HG03342 (cell line): ENCODE measurements at regions not wholly inside any gene's neighbourhood (a gene's known extent, or its start where the extent isn't known, plus 50 kb on each side); places are given as distances from the start of the nearest gene placed in this dataset.

Source experiments
- ATAC-seq: cut with Tn5 transposase; IDR thresholded peaks from one replicate; pipeline ENCODE4 v1.9.1; 2021; ENCODE audit warnings: mild to moderate bottlenecking, moderate library complexity; ENCODE audit not compliant: unreplicated experiment

DNA sequence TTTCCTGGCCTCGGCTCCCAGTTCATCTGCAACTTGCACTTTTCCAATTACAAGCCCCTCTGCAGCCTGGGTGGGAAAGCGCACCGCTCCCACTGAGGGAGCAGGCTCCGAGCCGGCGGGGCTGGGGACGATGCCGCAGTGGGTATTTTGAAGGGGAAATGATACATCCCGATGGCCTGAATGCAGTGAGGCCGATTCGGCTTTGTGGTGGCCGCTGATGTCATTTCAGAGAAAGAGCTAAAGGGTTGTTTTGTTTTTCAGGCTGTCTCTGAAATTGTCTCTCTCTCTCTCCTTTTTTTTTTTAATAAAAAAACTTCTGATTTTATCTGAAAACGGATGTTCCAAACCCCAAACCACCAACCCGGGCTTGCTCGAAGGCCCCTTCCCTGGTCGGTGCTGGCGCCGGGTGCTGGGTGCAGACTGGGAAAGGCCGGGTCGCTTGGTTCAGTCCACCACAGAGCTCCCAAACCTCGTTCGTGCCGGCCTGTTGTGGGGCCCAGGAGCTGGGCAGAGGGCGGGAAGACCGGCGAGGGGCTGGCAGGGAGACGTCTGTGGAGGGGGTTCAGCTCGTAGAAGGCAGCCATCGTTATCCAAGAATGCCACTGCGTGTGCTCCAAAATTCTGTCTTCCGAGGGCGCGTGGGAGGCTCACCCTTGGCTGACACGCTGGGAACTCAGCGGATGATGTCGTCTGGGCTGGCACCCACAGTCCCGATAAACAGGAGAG lies 102.8 kb downstream of the FOXL1 start:
- ATAC-seq = no peak

DNA sequence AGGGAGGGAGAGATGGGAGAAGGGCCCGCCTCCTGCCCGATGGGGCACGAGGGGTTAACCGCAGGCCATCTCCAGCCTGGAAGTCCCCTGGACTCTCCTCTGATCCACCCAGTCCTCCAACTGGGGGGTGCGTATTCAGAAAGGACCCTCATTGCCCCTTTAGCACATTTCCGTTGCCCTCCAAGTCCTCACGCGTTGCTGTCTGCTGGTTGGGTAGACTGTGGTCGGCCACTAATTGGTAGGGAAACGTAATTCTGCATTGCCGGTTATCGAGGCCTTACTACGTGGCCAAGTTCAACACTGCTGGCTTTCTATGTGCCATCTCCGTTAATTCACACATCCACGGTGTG lies 103.4 kb downstream of the FOXL1 start:
- no peak for ATAC-seq

- ATAC-seq = no peak
These were observed 104.0 kb downstream of the FOXL1 start for GRCh38 chr16:86682219-86682904.

DNA sequence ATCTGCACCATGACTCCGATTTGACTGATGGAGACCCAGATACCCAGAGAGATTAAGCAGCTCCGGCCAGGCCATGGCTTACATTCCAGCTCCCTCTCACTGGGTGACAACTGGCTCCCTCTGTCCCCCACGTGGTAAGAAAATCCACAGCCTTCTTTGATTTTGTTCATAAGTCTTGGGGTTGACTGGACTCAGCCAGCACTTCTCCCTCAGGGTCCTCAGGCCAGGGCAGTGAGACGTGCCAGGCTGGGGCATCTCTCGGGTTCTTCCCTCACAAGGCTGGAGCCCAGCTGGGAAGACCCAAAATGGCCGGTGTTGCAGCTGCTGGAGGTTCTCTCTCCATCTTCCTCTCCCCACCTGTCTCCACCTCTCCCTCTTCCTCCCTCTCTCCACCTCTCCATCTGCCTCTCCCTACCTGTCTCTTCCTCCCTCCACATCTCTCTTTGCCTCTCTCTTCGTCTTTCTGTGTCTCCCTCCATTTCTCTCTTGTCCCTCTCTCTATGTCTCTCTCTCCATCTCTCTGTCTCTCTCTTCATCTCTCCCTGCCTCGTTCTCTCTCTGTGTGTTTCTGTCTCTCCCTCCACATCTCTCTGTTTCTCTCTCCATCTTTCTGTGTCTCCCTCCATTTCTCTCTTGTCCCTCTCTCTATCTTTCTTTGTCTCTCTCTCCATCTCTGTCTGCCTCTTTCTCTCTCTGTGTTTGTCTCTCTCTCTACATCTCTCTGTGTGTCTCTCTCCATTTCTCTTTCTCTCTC lies 105.3 kb downstream of the FOXL1 start:
- ATAC-seq = no peak

- no peak for ATAC-seq
These were observed 106.7 kb downstream of the FOXL1 start for GRCh38 chr16:86685076-86685475.

- ATAC-seq = no peak
These were observed 112.6 kb downstream of the FOXL1 start for GRCh38 chr16:86690970-86691369.

GRCh38 chr16:86692426-86692825 lies 114.1 kb downstream of the FOXL1 start:
- ATAC-seq = no peak

- ATAC-seq = no peak
These were observed 114.7 kb downstream of the FOXL1 start for GRCh38 chr16:86693033-86693432.

GRCh38 chr16:86697715-86698114 lies 119.4 kb downstream of the FOXL1 start:
- no peak for ATAC-seq

GRCh38 chr16:86700046-86700945 lies 121.9 kb downstream of the FOXL1 start:
- ATAC-seq = no peak

DNA sequence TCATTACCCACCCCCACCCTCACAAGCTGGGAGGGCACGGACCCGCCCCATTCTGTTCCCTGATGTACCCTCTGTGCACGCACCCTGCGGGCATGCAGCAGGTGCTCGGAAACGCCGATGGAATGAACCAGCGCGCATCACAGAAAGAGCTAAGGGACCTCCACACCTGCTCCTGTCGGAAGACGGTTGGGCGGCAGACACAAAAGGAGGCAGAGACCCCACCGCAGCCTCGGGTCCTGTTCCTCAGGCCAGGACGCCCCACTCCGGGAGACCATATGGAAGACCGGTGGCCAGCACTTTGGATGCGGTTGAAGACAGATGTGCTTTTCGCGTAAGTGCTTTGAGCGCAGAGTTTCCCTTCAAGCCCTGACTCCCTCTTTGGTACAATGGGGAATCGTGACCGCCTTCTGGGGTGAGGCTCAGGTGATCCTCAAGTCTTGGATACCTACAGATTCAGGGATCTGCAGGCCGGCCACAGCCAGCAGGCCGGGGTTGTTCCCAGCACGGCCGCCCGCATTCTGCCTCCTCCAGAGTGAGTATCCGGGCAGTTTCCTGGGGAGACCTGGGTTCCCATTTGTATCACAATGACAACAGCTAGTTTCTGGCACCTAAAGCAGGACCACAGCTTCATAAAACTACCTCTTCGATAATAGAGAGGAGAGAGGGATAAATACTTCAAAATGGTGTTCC lies 123.1 kb downstream of the FOXL1 start:
- ATAC-seq = no peak

GRCh38 chr16:86702824-86703588 lies 124.7 kb downstream of the FOXL1 start:
- no peak for ATAC-seq

GRCh38 chr16:86704516-86704915 lies 126.2 kb downstream of the FOXL1 start:
- ATAC-seq = no peak

DNA sequence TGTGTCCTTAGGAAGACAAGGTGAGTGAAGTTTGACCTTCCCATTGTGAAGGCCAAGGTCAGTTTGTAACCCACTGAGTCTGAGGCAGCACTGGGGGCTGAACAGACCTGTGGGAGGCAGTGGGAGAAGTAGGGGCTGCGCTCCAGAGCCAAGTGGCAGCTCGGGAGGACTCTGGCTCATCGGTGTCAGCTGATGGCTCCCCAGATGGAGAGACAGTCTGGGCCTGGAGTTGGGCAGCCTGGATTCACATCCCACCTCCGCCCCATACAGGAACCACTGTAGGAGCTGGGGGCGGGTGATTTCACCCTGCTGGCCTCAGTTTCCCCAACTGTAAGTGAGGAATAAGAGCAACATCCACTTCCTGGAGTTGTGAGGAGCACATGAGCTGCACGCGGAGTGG lies 128.4 kb downstream of the FOXL1 start:
- no peak for ATAC-seq

GRCh38 chr16:86707171-86707570 lies 128.8 kb downstream of the FOXL1 start:
- no peak for ATAC-seq

DNA sequence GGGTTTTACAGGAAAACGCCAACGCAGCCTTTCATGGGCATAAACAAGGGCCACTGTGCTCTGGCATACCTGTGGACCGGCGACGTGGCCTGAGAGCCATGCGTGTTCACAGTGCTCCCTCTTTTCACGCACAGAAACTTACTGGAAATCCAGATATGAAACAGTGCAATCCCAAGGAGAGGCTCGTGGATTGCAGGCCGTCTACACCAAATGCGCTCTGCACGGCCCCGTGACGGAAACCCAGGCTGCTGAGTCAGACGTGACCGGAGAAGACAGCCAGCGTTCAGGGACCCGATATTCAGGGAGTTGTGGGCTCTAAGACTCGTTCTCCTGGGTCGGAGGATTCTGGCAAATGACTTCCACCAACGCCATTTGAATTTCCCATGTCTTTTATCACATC lies 129.2 kb downstream of the FOXL1 start:
- ATAC-seq = no peak

- no peak for ATAC-seq
These were observed 130.1 kb downstream of the FOXL1 start for GRCh38 chr16:86708431-86708830.

DNA sequence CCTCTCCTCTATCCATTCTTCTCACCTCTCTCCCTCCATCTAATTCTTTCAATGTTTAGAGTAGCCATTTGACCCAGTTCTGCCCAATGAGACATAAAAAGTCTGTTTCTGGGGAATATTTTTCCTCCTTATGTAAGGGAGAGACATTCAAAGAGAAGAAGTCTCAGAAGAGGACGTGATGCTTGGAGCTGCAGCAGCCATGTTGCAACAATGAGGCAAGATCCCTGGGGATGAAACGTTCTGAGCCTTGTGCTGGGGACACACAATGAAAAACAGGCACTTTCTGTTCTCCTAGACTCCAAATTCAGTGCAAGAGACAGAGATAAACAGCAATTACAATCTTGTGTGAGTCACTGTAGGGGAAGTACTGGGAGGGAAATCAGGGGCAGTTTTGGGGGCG lies 130.8 kb downstream of the FOXL1 start:
- no peak for ATAC-seq

GRCh38 chr16:86709902-86710601 lies 131.7 kb downstream of the FOXL1 start:
- ATAC-seq = no peak
